ENCODE measurements at regions not wholly inside any gene's neighbourhood (a gene's known extent, or its start where the extent isn't known, plus 50 kb on each side); places are given as distances from the start of the nearest gene placed in this dataset.

- H3K79me1 ChIP-seq (ENCODE audit: low read length), result no peaks in the 10 kb centered on the region
- H4K8ac ChIP-seq (ENCODE audit: low read depth, low read length), result no peak overlapping the region
- H4K12ac ChIP-seq (ENCODE audit: low read depth, low read length), result no peak overlapping the region
- H3K14ac ChIP-seq (ENCODE audit: low read length), result no peak overlapping the region
- H3K36me3 ChIP-seq (ENCODE audit: control insufficient read depth in 1 of 2, insufficient read depth in 2 of 2, low read length in 2 of 2), result no peaks in the 10 kb centered on the region
- H3K18ac ChIP-seq (ENCODE audit: low read length), result no peak overlapping the region
- H3K4me2 ChIP-seq (ENCODE audit: low read length), result no peak overlapping the region
- WGBS (ENCODE audit: extremely low coverage, insufficient coverage, insufficient read length), result no CpG with 5 or more reads among the region's 4 CpGs
- no peak overlapping the region for H2AFZ ChIP-seq (ENCODE audit: insufficient read depth, low read length, poor library complexity)
- H3K23ac ChIP-seq (ENCODE audit: low read length), result no peak overlapping the region
- no peak overlapping the region for H3K9ac ChIP-seq (ENCODE audit: low read length)
- no peaks in the 10 kb centered on the region for H3K9me3 ChIP-seq (ENCODE audit: insufficient read depth, low read depth, low read length)
- H2BK12ac ChIP-seq (ENCODE audit: low read length), result no peak overlapping the region
- no peak overlapping the region for H4K91ac ChIP-seq (ENCODE audit: low read depth, low read length)
- no peaks in the 10 kb centered on the region for H3K27me3 ChIP-seq (ENCODE audit: insufficient read depth, low read length)
- no peaks in the 10 kb centered on the region for H3K4me1 ChIP-seq (ENCODE audit: control insufficient read depth in 1 of 2, insufficient read depth in 2 of 2, low read length in 2 of 2)
- H2BK120ac ChIP-seq (ENCODE audit: insufficient read depth, low read length, poor library complexity), result no peak overlapping the region
- no peak overlapping the region for H2BK5ac ChIP-seq (ENCODE audit: low read depth, low read length, poor library complexity)
- no peak overlapping the region for H3K27ac ChIP-seq (ENCODE audit: low read depth, low read length)
- H2AK5ac ChIP-seq (ENCODE audit: low read length), result no peak overlapping the region
- no peak overlapping the region for H3K4me3 ChIP-seq (ENCODE audit: low read depth, low read length)
- H3K79me2 ChIP-seq (ENCODE audit: control insufficient read depth, insufficient read depth, low read length, poor library complexity), result no peaks in the 10 kb centered on the region
- no peak overlapping the region for H3K4ac ChIP-seq (ENCODE audit: low read depth, low read length)
- DNase-seq, result no peak
Observed at GRCh38 chr2:163474889-163475288, 260.9 kb downstream of the FIGN start.

DNA sequence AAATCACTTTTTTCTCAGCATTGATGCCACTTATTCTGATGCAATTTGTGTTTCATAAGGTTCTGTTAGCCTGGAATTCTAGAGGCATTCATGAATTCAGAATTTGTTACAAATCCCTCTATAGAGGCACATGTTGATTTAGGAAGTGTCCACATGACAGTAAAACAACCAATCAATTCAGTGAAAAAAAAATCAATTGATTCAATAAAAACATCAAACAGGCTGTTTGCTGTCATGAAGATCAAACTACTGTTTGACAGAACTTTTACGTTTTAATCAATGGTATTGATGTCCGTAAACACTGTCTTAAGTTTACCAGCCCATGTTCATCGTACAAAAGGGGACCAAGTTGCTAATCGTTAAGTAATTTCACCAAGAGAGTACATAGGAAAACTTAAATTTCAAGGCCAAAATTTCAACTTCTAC is 261.5 kb downstream of the FIGN start:
- no CpG with 5 or more reads among the region's 4 CpGs for WGBS (ENCODE audit: extremely low coverage, insufficient coverage, insufficient read length)

DNA sequence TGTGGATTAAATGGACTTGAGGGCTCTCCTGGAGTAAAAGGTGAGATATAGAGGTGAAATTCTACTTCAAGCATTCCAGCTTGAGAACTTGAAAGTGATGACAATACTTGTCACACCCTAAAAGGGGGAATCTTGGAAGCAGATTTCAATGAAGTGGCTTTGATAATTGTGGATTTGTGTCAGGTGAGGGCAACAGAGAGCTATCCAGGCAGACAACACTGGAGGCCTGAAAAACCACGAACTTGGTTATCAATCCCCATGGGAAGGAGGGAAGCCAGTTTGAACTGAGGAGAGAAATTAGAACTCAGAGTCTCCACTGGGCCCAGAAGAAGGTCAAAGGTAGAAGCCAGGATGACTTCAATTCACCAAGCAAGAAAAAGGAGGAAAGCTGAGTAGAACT is 263.9 kb downstream of the FIGN start:
- H3K27ac ChIP-seq (ENCODE audit: low read depth, low read length), result no peak overlapping the region
- H3K36me3 ChIP-seq (ENCODE audit: control insufficient read depth in 1 of 2, insufficient read depth in 2 of 2, low read length in 2 of 2), result no peaks in the 10 kb centered on the region
- H4K91ac ChIP-seq (ENCODE audit: low read depth, low read length), result no peak overlapping the region
- H2BK5ac ChIP-seq (ENCODE audit: low read depth, low read length, poor library complexity), result no peak overlapping the region
- H3K79me2 ChIP-seq (ENCODE audit: control insufficient read depth, insufficient read depth, low read length, poor library complexity), result no peaks in the 10 kb centered on the region
- H4K8ac ChIP-seq (ENCODE audit: low read depth, low read length), result no peak overlapping the region
- no peak for DNase-seq
- no CpG with 5 or more reads among the region's 1 CpG for WGBS (ENCODE audit: extremely low coverage, insufficient coverage, insufficient read length)
- no peak overlapping the region for H4K12ac ChIP-seq (ENCODE audit: low read depth, low read length)
- H2AK5ac ChIP-seq (ENCODE audit: low read length), result no peak overlapping the region
- H3K79me1 ChIP-seq (ENCODE audit: low read length), result no peaks in the 10 kb centered on the region
- H3K9me3 ChIP-seq (ENCODE audit: insufficient read depth, low read depth, low read length), result no peaks in the 10 kb centered on the region
- H2BK12ac ChIP-seq (ENCODE audit: low read length), result no peak overlapping the region
- no peak overlapping the region for H3K18ac ChIP-seq (ENCODE audit: low read length)
- no peak overlapping the region for H3K4me2 ChIP-seq (ENCODE audit: low read length)
- H3K9ac ChIP-seq (ENCODE audit: low read length), result no peak overlapping the region
- H2BK120ac ChIP-seq (ENCODE audit: insufficient read depth, low read length, poor library complexity), result no peak overlapping the region
- H3K23ac ChIP-seq (ENCODE audit: low read length), result no peak overlapping the region
- H3K14ac ChIP-seq (ENCODE audit: low read length), result no peak overlapping the region
- no peaks in the 10 kb centered on the region for H3K4me1 ChIP-seq (ENCODE audit: control insufficient read depth in 1 of 2, insufficient read depth in 2 of 2, low read length in 2 of 2)
- no peak overlapping the region for H3K4ac ChIP-seq (ENCODE audit: low read depth, low read length)
- H3K27me3 ChIP-seq (ENCODE audit: insufficient read depth, low read length), result no peaks in the 10 kb centered on the region
- no peak overlapping the region for H2AFZ ChIP-seq (ENCODE audit: insufficient read depth, low read length, poor library complexity)
- no peak overlapping the region for H3K4me3 ChIP-seq (ENCODE audit: low read depth, low read length)

More for the DNA sequence above, 261.5 kb downstream of the FIGN start:
- H3K4ac ChIP-seq (ENCODE audit: low read depth, low read length), result no peak overlapping the region
- H2BK12ac ChIP-seq (ENCODE audit: low read length), result no peak overlapping the region
- no peak overlapping the region for H2AFZ ChIP-seq (ENCODE audit: insufficient read depth, low read length, poor library complexity)
- no peak overlapping the region for H3K4me2 ChIP-seq (ENCODE audit: low read length)
- no peak overlapping the region for H2BK5ac ChIP-seq (ENCODE audit: low read depth, low read length, poor library complexity)
- no peaks in the 10 kb centered on the region for H3K4me1 ChIP-seq (ENCODE audit: control insufficient read depth in 1 of 2, insufficient read depth in 2 of 2, low read length in 2 of 2)
- H2BK120ac ChIP-seq (ENCODE audit: insufficient read depth, low read length, poor library complexity), result no peak overlapping the region
- no peak overlapping the region for H4K8ac ChIP-seq (ENCODE audit: low read depth, low read length)
- H3K9ac ChIP-seq (ENCODE audit: low read length), result no peak overlapping the region
- H3K79me2 ChIP-seq (ENCODE audit: control insufficient read depth, insufficient read depth, low read length, poor library complexity), result no peaks in the 10 kb centered on the region
- no peak overlapping the region for H3K23ac ChIP-seq (ENCODE audit: low read length)
- H3K79me1 ChIP-seq (ENCODE audit: low read length), result no peaks in the 10 kb centered on the region
- H3K18ac ChIP-seq (ENCODE audit: low read length), result no peak overlapping the region
- no peaks in the 10 kb centered on the region for H3K9me3 ChIP-seq (ENCODE audit: insufficient read depth, low read depth, low read length)
- H3K4me3 ChIP-seq (ENCODE audit: low read depth, low read length), result no peak overlapping the region
- H3K27ac ChIP-seq (ENCODE audit: low read depth, low read length), result no peak overlapping the region
- no peak overlapping the region for H2AK5ac ChIP-seq (ENCODE audit: low read length)
- no peak overlapping the region for H3K14ac ChIP-seq (ENCODE audit: low read length)
- H3K36me3 ChIP-seq (ENCODE audit: control insufficient read depth in 1 of 2, insufficient read depth in 2 of 2, low read length in 2 of 2), result no peaks in the 10 kb centered on the region
- DNase-seq, result no peak
- H4K91ac ChIP-seq (ENCODE audit: low read depth, low read length), result no peak overlapping the region
- H3K27me3 ChIP-seq (ENCODE audit: insufficient read depth, low read length), result no peaks in the 10 kb centered on the region
- no peak overlapping the region for H4K12ac ChIP-seq (ENCODE audit: low read depth, low read length)

GRCh38 chr2:163469561-163469962 is 266.2 kb downstream of the FIGN start:
- WGBS (ENCODE audit: extremely low coverage, insufficient coverage, insufficient read length), result no CpG with 5 or more reads among the region's 3 CpGs
- Histone ChIP-seq H2AK5ac (ENCODE audit: low read length) (no peak overlapping the region), H3K79me1 (ENCODE audit: low read length) (no peaks in the 10 kb centered on the region), H3K9me3 (ENCODE audit: insufficient read depth, low read depth, low read length) (no peaks in the 10 kb centered on the region), H3K27ac (ENCODE audit: low read depth, low read length) (no peak overlapping the region), H3K4ac (ENCODE audit: low read depth, low read length) (no peak overlapping the region), H3K4me3 (ENCODE audit: low read depth, low read length) (no peak overlapping the region), H3K23ac (ENCODE audit: low read length) (no peak overlapping the region), H2BK5ac (ENCODE audit: low read depth, low read length, poor library complexity) (no peak overlapping the region), H2BK12ac (ENCODE audit: low read length) (no peak overlapping the region), H4K91ac (ENCODE audit: low read depth, low read length) (no peak overlapping the region), H2AFZ (ENCODE audit: insufficient read depth, low read length, poor library complexity) (no peak overlapping the region), H3K36me3 (ENCODE audit: control insufficient read depth in 1 of 2, insufficient read depth in 2 of 2, low read length in 2 of 2) (no peaks in the 10 kb centered on the region), H4K12ac (ENCODE audit: low read depth, low read length) (no peak overlapping the region), H3K14ac (ENCODE audit: low read length) (no peak overlapping the region), H4K8ac (ENCODE audit: low read depth, low read length) (no peak overlapping the region), H3K9ac (ENCODE audit: low read length) (no peak overlapping the region), H3K4me2 (ENCODE audit: low read length) (no peak overlapping the region), H2BK120ac (ENCODE audit: insufficient read depth, low read length, poor library complexity) (no peak overlapping the region), H3K18ac (ENCODE audit: low read length) (no peak overlapping the region), H3K79me2 (ENCODE audit: control insufficient read depth, insufficient read depth, low read length, poor library complexity) (no peaks in the 10 kb centered on the region), H3K4me1 (ENCODE audit: control insufficient read depth in 1 of 2, insufficient read depth in 2 of 2, low read length in 2 of 2) (no peaks in the 10 kb centered on the region), H3K27me3 (ENCODE audit: insufficient read depth, low read length) (no peaks in the 10 kb centered on the region)
- DNase-seq, result no peak
